ENCODE measurements at regions not wholly inside any gene's neighbourhood (a gene's known extent, or its start where the extent isn't known, plus 50 kb on each side); places are given as distances from the start of the nearest gene placed in this dataset.
A peak's percentile ranks its signal among the peaks of the same experiment; 100 is the strongest.

DNA sequence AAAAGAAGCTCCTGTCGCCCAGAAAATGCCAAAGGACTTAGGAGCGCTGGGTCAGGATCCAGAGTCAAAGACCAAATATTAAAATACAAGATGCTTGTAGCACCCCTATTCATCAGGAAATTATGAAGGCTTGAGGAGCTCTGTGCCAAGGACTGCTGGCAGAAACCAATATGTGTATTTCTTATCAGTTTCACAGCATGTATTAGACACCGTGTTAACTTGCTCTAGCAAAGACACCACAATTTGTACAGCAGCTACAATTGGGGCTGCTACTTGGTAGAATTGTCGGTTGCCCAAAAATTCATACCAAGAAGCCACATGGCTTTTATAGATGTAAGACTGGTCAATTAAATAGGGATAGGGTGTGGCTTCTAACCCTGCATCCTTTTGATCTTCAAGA, 128.8 kb downstream of the CD47 start:
- H3K4me3 ChIP-seq: no peak overlapping the region
- no peak overlapping the region for H3K27ac ChIP-seq
- in situ Hi-C loops (cut with MboI; ENCODE audit: low sequenced_read_pairs in 4 of 4) (no loop called here), intact Hi-C loops (cut with DNase I; ENCODE audit: low total_unique reads) (no loop called here)
- DNase-seq (no peak), ATAC-seq (no peak)
- H3K9me3 ChIP-seq: no peaks in the 10 kb centered on the region
- H3K4me1 ChIP-seq: peaks cover 10 to 15% of the 10 kb centered on the region in 2 donors
- no peak for TF ChIP-seq POLR2A (IDR thresholded peaks at IDR 0.05)
- no peak for TF ChIP-seq CTCF (IDR thresholded peaks at IDR 0.05 in 4 of 5, conservative IDR thresholded peaks at IDR 0.05 in 1 of 5)
- H3K36me3 ChIP-seq: no peaks in the 10 kb centered on the region
- H3K27me3 ChIP-seq: no peaks in the 10 kb centered on the region

GRCh38 chr3:107959550-107960154, 131.2 kb downstream of the CD47 start:
- no peak for ATAC-seq
- no peak overlapping the region for H3K27ac ChIP-seq
- no peak for TF ChIP-seq POLR2A (IDR thresholded peaks at IDR 0.05)
- no peak for TF ChIP-seq CTCF (IDR thresholded peaks at IDR 0.05 in 4 of 5, conservative IDR thresholded peaks at IDR 0.05 in 1 of 5)

GRCh38 chr3:107958146-107958545, 132.7 kb downstream of the CD47 start:
- intact Hi-C loops (cut with DNase I; ENCODE audit: low total_unique reads): loop anchor here (10.0 kb wide), 1 partner anchor 267 kb away; the partner anchor contains the start of gene IFT57
- no peak overlapping the region for H3K4me3 ChIP-seq

More at GRCh38 chr3:107959550-107960154, 131.2 kb downstream of the CD47 start:
- intact Hi-C loops (cut with DNase I; ENCODE audit: low total_unique reads): loop anchor here (10.0 kb wide), 1 partner anchor 265 kb away; the partner anchor contains the start of gene IFT57
- Histone ChIP-seq H3K4me3 (no peak overlapping the region), H3K4me1 (peaks cover 10 to 19% of the 10 kb centered on the region in 2 donors), H3K36me3 (no peaks in the 10 kb centered on the region), H3K27me3 (no peaks in the 10 kb centered on the region), H3K9me3 (no peaks in the 10 kb centered on the region)
- DNase-seq: no peak
- in situ Hi-C loops (cut with MboI; ENCODE audit: low sequenced_read_pairs in 4 of 4): no loop called here

DNA sequence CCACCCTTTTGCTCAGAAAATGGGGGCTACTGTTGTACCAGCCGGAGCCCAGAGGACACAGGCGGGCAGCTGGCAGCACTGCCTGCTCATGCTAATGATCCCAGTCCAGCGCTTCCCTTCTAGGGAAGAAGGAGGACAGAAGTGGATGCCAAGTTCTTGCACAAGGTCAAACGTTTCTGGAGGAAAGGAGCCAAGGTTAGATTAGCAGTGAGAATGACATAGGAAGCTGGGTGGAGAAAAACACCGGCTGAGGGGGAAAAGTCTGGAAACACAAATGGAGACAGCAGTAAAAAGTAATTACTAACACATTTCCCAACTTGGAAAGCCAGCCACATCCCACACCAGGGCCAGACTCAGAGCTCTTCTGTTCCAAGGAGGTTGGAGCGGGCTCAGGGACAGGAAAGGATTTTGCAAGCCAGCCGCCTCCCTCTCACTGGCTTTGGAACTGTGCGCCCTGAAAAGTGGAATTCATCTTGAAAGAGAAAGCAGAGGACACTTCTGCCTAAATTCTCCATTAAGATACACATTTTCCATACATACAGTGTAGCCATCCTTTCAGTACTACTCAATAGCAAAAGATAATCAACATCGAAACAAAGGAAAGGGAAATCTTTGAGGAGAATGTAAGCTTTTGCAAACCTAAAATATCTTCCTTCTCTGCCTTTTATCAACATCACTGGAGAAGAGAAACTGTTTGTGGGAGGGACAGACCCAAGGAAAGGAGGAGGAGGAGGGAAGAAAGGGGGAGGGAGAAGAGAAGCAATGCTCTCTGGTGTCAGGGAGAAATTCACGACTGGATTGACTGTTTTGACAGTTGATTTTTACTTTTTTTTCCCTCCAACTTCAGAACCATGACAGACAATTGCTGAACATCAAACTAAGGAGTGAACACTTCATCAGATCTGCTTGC, 133.6 kb downstream of the CD47 start:
- ATAC-seq (peak; percentile 96 to 97), DNase-seq (peak; percentile 58 to 79)
- H3K4me1 ChIP-seq: peaks cover 10 to 19% of the 10 kb centered on the region in 2 donors
- H3K9me3 ChIP-seq: no peaks in the 10 kb centered on the region
- peak overlapping the region; percentile 17 to 46 (median 26) for H3K4me3 ChIP-seq
- H3K36me3 ChIP-seq: no peaks in the 10 kb centered on the region
- no peaks in the 10 kb centered on the region for H3K27me3 ChIP-seq
- intact Hi-C loops (cut with DNase I; ENCODE audit: low total_unique reads): loop anchor here (1.0 to 10.0 kb wide), 3 partner anchors 22 to 268 kb away; partner anchors contain the start of genes CD47 and IFT57
- in situ Hi-C loops (cut with MboI; ENCODE audit: low sequenced_read_pairs in 4 of 4): no loop called here
- H3K27ac ChIP-seq: peak overlapping the region; percentile 62 to 75 (median 68)
- TF ChIP-seq CTCF (IDR thresholded peaks at IDR 0.05 in 4 of 5, conservative IDR thresholded peaks at IDR 0.05 in 1 of 5) (no peak), POLR2A (IDR thresholded peaks at IDR 0.05) (peak in 1 of 2 donors; percentile 8)

More at GRCh38 chr3:107958146-107958545, 132.7 kb downstream of the CD47 start:
- H3K27me3 ChIP-seq: no peaks in the 10 kb centered on the region
- DNase-seq (no peak), ATAC-seq (no peak)
- in situ Hi-C loops (cut with MboI; ENCODE audit: low sequenced_read_pairs in 4 of 4): no loop called here
- TF ChIP-seq POLR2A (IDR thresholded peaks at IDR 0.05): no peak
- TF ChIP-seq CTCF (IDR thresholded peaks at IDR 0.05 in 4 of 5, conservative IDR thresholded peaks at IDR 0.05 in 1 of 5): no peak
- peaks cover 10 to 19% of the 10 kb centered on the region in 2 donors for H3K4me1 ChIP-seq
- no peaks in the 10 kb centered on the region for H3K9me3 ChIP-seq
- H3K36me3 ChIP-seq: no peaks in the 10 kb centered on the region
- peak overlapping the region in 3 of 4 donors; percentile 62 to 75 (median 73) for H3K27ac ChIP-seq

Data from gastrocnemius medialis (tissue), 4 donors.